ENCODE measurements at regions not wholly inside any gene's neighbourhood (a gene's known extent, or its start where the extent isn't known, plus 50 kb on each side); places are given as distances from the start of the nearest gene placed in this dataset.

DNA sequence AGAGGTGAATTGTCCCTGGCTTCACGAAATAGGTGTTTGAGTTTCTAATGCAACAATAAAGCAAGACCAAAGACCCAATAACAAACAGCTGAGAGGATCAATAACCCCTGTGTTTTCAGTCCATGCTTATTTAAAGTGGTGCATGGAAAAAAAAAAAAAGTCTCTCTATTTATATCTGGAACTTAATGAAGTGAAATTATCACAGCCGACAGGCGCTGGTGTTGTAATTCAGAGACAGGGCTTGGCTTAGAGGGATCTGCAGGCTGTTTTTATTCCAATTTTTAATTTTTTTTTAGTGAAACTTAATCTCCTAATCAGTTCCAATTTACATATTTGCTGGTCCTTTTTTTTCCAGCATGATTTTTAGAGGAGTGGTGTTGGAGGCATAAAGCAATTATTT, 858.2 kb upstream of the SOX9 start:
- TF ChIP-seq POLR2A (IDR thresholded peaks at IDR 0.05; ENCODE audit: low read length) (no peak), CHD4 (IDR thresholded peaks at IDR 0.05; ENCODE audit: borderline replicate concordance) (no peak), SMC3 (IDR thresholded peaks at IDR 0.05) (no peak)
